GM21447 (cell line): ENCODE measurements at regions not wholly inside any gene's neighbourhood (a gene's known extent, or its start where the extent isn't known, plus 50 kb on each side); places are given as distances from the start of the nearest gene placed in this dataset.

Experiments used
- ATAC-seq: cut with Tn5 transposase; IDR thresholded peaks from one replicate; pipeline ENCODE4 v1.9.1; 2021; ENCODE audit not compliant: unreplicated experiment

GRCh38 chr13:40236566-40237168 is 429.8 kb downstream of the FOXO1 start:
- no peak for ATAC-seq

- no peak for ATAC-seq
Measured at GRCh38 chr13:40238761-40239160, 427.7 kb downstream of the FOXO1 start.

- no peak for ATAC-seq
Measured at GRCh38 chr13:40240293-40240692, 426.1 kb downstream of the FOXO1 start.

GRCh38 chr13:40241125-40241798 is 425.2 kb downstream of the FOXO1 start:
- no peak for ATAC-seq

- no peak for ATAC-seq
Measured at GRCh38 chr13:40243047-40243446, 423.4 kb downstream of the FOXO1 start.

- ATAC-seq = no peak
Measured at GRCh38 chr13:40243982-40244381, 422.5 kb downstream of the FOXO1 start.

- ATAC-seq = no peak
Measured at GRCh38 chr13:40245567-40245966, 420.9 kb downstream of the FOXO1 start.

GRCh38 chr13:40247845-40248244 is 418.6 kb downstream of the FOXO1 start:
- ATAC-seq = no peak

GRCh38 chr13:40251343-40252032 is 415.0 kb downstream of the FOXO1 start:
- ATAC-seq = no peak

- ATAC-seq = no peak
Measured at GRCh38 chr13:40252241-40252640, 414.2 kb downstream of the FOXO1 start.

GRCh38 chr13:40252676-40253075 is 413.8 kb downstream of the FOXO1 start:
- ATAC-seq = no peak

- ATAC-seq = no peak
Measured at GRCh38 chr13:40254394-40254793, 412.0 kb downstream of the FOXO1 start.

- no peak for ATAC-seq
Measured at GRCh38 chr13:40255551-40255950, 410.9 kb downstream of the FOXO1 start.

GRCh38 chr13:40259899-40260298 is 406.5 kb downstream of the FOXO1 start:
- ATAC-seq = no peak

- ATAC-seq = no peak
Measured at GRCh38 chr13:40261336-40261735, 405.1 kb downstream of the FOXO1 start.

GRCh38 chr13:40261947-40262346 is 404.5 kb downstream of the FOXO1 start:
- ATAC-seq = no peak

- ATAC-seq = no peak
Measured at GRCh38 chr13:40269086-40269485, 397.4 kb downstream of the FOXO1 start.

- ATAC-seq = no peak
Measured at GRCh38 chr13:40270726-40271125, 395.7 kb downstream of the FOXO1 start.

- no peak for ATAC-seq
Measured at GRCh38 chr13:40271271-40271885, 395.1 kb downstream of the FOXO1 start.

GRCh38 chr13:40271931-40272775 is 394.3 kb downstream of the FOXO1 start:
- ATAC-seq = no peak

GRCh38 chr13:40272776-40273139 is 393.7 kb downstream of the FOXO1 start:
- no peak for ATAC-seq
